B cell (primary cell): ENCODE measurements at regions not wholly inside any gene's neighbourhood (a gene's known extent, or its start where the extent isn't known, plus 50 kb on each side); places are given as distances from the start of the nearest gene placed in this dataset.

Experiments
- ATAC-seq: fragments of 200-7000 bp; cut with Tn5 transposase; one replicate; pipeline ENCODE4 v1.10.0; 2021; ENCODE audit warnings: low read depth, mild to moderate bottlenecking, moderate number of reproducible peaks, moderate library complexity
- CTCF ChIA-PET: fragments of 350-600 bp; sonication (Branson Sonifier 250); formaldehyde crosslinking; loops from one replicate; lab custom pipeline; 2021; ENCODE audit warnings: antibody characterized with exemption, inconsistent platforms; lab: Charles Lee
- POLR2A ChIA-PET: fragments of 350-600 bp; sonication (Branson Sonifier 250); formaldehyde crosslinking; loops from one replicate; lab custom pipeline; 2021; ENCODE audit warnings: antibody characterized with exemption; lab: Charles Lee
- DNase-seq: peaks from one replicate; pipeline ENCODE4 v3.0.0; 2013
- H2AFZ ChIP-seq: 2 replicates; pipeline ENCODE4 v1.6.1; 2012; ENCODE audit warnings: mild to moderate bottlenecking, low read depth, low read length; ENCODE audit not compliant: insufficient read depth, poor library complexity, severe bottlenecking
- H3K27ac ChIP-seq, 2 donors: 1 replicate in 1 of 2; 2 replicates in 1 of 2; pipeline ENCODE4 v1.5.1; 2012 to 2013; ENCODE audit warnings: low read length in 2 of 2, mild to moderate bottlenecking in 2 of 2, moderate library complexity in 1 of 2
- H3K27me3 ChIP-seq, 4 experiments: fragments of 200-600 bp in 1 of 4; sonication (generic) in 1 of 4; replicated peaks in 1 of 4; 1 replicate in 2 of 4; 2 replicates in 2 of 4; pipeline versions ENCODE4 v1.6.1 to v1.7.0; 2013 to 2016; ENCODE audit warnings: low read length in 3 of 4, mild to moderate bottlenecking in 2 of 4, mixed read lengths in 1 of 4, moderate library complexity in 1 of 4; ENCODE audit not compliant: insufficient read depth in 4 of 4, control insufficient read depth in 3 of 4; ENCODE audit errors: control extremely low read depth in 1 of 4
- H3K36me3 ChIP-seq, 2 experiments: replicated peaks in 1 of 2; 1 replicate in 1 of 2; 2 replicates in 1 of 2; pipeline versions ENCODE4 v1.6.1 to v1.7.1; 2013; ENCODE audit warnings: low read length in 1 of 2; ENCODE audit not compliant: insufficient read depth in 2 of 2, control insufficient read depth in 1 of 2; ENCODE audit errors: control extremely low read depth in 1 of 2, extremely low read depth in 1 of 2
- H3K4me1 ChIP-seq, 2 donors: fragments of 200-600 bp in 1 of 2; sonication (generic) in 1 of 2; 1 replicate in 1 of 2; 2 replicates in 1 of 2; pipeline versions ENCODE4 v1.5.1 to v1.6.1; 2013 to 2017; ENCODE audit warnings: low read length in 2 of 2; ENCODE audit not compliant: control insufficient read depth in 2 of 2, insufficient read depth in 2 of 2
- H3K4me2 ChIP-seq: replicated peaks from 2 replicates; pipeline ENCODE3; 2012; ENCODE audit warnings: mild to moderate bottlenecking, low read depth, low read length; ENCODE audit not compliant: poor library complexity, severe bottlenecking
- H3K4me3 ChIP-seq, 5 experiments: fragments of 200-600 bp in 1 of 5; sonication (generic) in 1 of 5; 1 replicate in 3 of 5; 2 replicates in 2 of 5; pipeline versions ENCODE4 v1.5.1 to v1.7.0; 2011 to 2016; ENCODE audit warnings: low read length in 4 of 5, mild to moderate bottlenecking in 4 of 5, low read depth in 2 of 5, control low read depth in 1 of 5, moderate library complexity in 1 of 5; ENCODE audit not compliant: insufficient read depth in 1 of 5; ENCODE audit errors: control extremely low read depth in 1 of 5, extremely low read depth in 1 of 5
- H3K79me2 ChIP-seq: fragments of 200-600 bp; sonication (generic); one replicate; pipeline ENCODE4 v1.6.0; 2016; ENCODE audit warnings: low read length; ENCODE audit not compliant: control insufficient read depth, insufficient read depth
- H3K9ac ChIP-seq: fragments of 200-600 bp; sonication (generic); 2 replicates; pipeline ENCODE4 v1.6.1; 2017; ENCODE audit warnings: mild to moderate bottlenecking, low read length, moderate library complexity
- H3K9me3 ChIP-seq, 3 donors: one replicate each; pipeline versions ENCODE4 v1.6.1 to v1.7.1; 2013; ENCODE audit warnings: low read length in 2 of 3; ENCODE audit not compliant: control insufficient read depth in 2 of 3, insufficient read depth in 1 of 3; ENCODE audit errors: control extremely low read depth in 1 of 3
- H4K20me1 ChIP-seq: 2 replicates; pipeline ENCODE4 v1.6.0; 2012; ENCODE audit warnings: mild to moderate bottlenecking, low read length; ENCODE audit not compliant: insufficient read depth, control insufficient read depth, poor library complexity, severe bottlenecking
- H3K27ac Mint-ChIP-seq: one replicate; pipeline ENCODE4 v1.8.0; 2021; ENCODE audit warnings: mixed read lengths
- H3K27me3 Mint-ChIP-seq: one replicate; pipeline ENCODE4 v1.8.0; 2021; ENCODE audit warnings: mixed read lengths
- H3K4me1 Mint-ChIP-seq: one replicate; pipeline ENCODE4 v1.8.0; 2021; ENCODE audit warnings: mixed read lengths
- H3K4me3 Mint-ChIP-seq: one replicate; pipeline ENCODE4 v1.8.0; 2021; ENCODE audit warnings: mixed read lengths
- H3K9me3 Mint-ChIP-seq: one replicate; pipeline ENCODE4 v1.8.0; 2022; ENCODE audit warnings: mixed read lengths; ENCODE audit not compliant: insufficient read depth
- EZH2 ChIP-seq: IDR thresholded peaks from 2 replicates; pipeline ENCODE4 v1.6.1; 2012; ENCODE audit warnings: borderline replicate concordance, low read depth, mild to moderate bottlenecking, moderate library complexity, low read length; ENCODE audit not compliant: insufficient read depth, poor library complexity, severe bottlenecking
- WGBS: methylation state at CpG from one replicate; pipeline ENCODE4 v1.1.5; 2013; ENCODE audit warnings: missing lambda C conversion rate; ENCODE audit not compliant: insufficient coverage; 5-methylcytosine and 5-hydroxymethylcytosine counted together
- intact Hi-C: fragments of 100-400 bp; cut with micrococcal nuclease; formaldehyde crosslinking; loops from one replicate; pipeline ENCODE4 v1.10.0; 2022
- TF ChIP-seq, protein P1 (sequence below): fragments of 200-600 bp; IDR thresholded peaks from one replicate; pipeline ENCODE4 v1.8.0; 2022; ENCODE audit warnings: antibody characterized with exemption, mild to moderate bottlenecking

DNA sequence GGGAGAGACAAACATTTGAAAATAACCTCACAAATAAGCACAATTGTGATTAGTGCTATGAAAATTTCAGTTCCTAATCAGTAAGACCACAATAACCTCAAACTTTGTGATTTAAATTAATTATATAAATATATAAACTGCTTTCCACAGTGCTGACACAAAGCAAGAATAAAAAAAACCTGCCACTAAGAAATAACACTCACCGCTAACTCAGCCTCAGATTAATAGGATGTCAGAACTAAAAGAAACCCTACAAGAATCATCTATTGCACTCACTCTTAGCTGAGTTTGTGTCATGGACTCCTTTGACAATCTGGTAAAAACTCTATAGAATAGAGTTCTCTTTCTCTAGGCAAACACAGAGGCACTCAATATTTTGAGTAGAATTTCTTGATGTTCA, 68.4 kb downstream of the SLC41A2 start:
- intact Hi-C loops = no loop called here
- no peaks in the 10 kb centered on the region for H3K27me3 Mint-ChIP-seq
- TF ChIP-seq, protein P1, sequence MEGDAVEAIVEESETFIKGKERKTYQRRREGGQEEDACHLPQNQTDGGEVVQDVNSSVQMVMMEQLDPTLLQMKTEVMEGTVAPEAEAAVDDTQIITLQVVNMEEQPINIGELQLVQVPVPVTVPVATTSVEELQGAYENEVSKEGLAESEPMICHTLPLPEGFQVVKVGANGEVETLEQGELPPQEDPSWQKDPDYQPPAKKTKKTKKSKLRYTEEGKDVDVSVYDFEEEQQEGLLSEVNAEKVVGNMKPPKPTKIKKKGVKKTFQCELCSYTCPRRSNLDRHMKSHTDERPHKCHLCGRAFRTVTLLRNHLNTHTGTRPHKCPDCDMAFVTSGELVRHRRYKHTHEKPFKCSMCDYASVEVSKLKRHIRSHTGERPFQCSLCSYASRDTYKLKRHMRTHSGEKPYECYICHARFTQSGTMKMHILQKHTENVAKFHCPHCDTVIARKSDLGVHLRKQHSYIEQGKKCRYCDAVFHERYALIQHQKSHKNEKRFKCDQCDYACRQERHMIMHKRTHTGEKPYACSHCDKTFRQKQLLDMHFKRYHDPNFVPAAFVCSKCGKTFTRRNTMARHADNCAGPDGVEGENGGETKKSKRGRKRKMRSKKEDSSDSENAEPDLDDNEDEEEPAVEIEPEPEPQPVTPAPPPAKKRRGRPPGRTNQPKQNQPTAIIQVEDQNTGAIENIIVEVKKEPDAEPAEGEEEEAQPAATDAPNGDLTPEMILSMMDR = no peak
- no peak for TF ChIP-seq EZH2
- Histone ChIP-seq H3K27ac (no peak overlapping the region), H2AFZ (no peak overlapping the region), H3K9me3 (no peaks in the 10 kb centered on the region), H3K4me3 (no peak overlapping the region), H3K9ac (no peak overlapping the region), H3K27me3 (no peaks in the 10 kb centered on the region), H3K4me1 (no peaks in the 10 kb centered on the region), H3K36me3 (no peaks in the 10 kb centered on the region), H3K79me2 (no peaks in the 10 kb centered on the region), H4K20me1 (no peaks in the 10 kb centered on the region), H3K4me2 (no peak overlapping the region)
- WGBS = no CpG with 5 or more reads among the region's 1 CpG
- peaks cover 11% of the 10 kb centered on the region for H3K4me1 Mint-ChIP-seq
- POLR2A ChIA-PET = no interaction called here
- no peak for ATAC-seq
- no peak overlapping the region for H3K27ac Mint-ChIP-seq
- no peaks in the 10 kb centered on the region for H3K9me3 Mint-ChIP-seq
- DNase-seq = no peak
- CTCF ChIA-PET = interaction anchor here (1.6 kb wide), 1 partner anchor 508 kb away, joined by 5 read pairs; no protein-coding TSS in a partner anchor
- H3K4me3 Mint-ChIP-seq = no peak overlapping the region

DNA sequence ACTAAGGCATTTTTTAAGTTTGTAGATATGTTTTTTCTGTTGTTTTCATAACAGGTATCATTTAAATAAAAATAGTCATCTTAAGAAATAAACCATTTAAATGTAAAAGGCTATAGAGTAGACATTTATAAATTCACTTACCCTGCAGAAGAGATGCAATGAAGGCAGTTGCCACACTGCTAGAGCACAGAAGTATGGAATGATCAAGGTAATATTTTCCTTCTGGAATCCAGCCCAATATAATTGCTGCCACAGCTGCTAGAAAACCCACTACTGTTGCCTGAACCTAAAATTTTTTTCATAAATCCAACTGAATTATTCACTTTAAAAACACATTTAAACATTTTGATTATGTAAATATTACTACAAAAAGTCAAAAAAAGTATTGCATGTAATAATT, 69.2 kb downstream of the SLC41A2 start:
- no peak overlapping the region for H3K9ac ChIP-seq
- no peaks in the 10 kb centered on the region for H3K36me3 ChIP-seq
- intact Hi-C loops = no loop called here
- POLR2A ChIA-PET = no interaction called here
- H3K4me3 Mint-ChIP-seq = no peak overlapping the region
- H3K4me1 ChIP-seq = no peaks in the 10 kb centered on the region
- H3K4me3 ChIP-seq = no peak overlapping the region
- DNase-seq (no peak), ATAC-seq (no peak)
- H3K79me2 ChIP-seq = no peaks in the 10 kb centered on the region
- H3K27me3 ChIP-seq = no peaks in the 10 kb centered on the region
- peaks cover 0 to 4% (median 0%) of the 10 kb centered on the region in 3 donors for H3K9me3 ChIP-seq
- H3K4me1 Mint-ChIP-seq = peaks cover 11% of the 10 kb centered on the region
- H3K9me3 Mint-ChIP-seq = no peaks in the 10 kb centered on the region
- H3K27me3 Mint-ChIP-seq = no peaks in the 10 kb centered on the region
- H2AFZ ChIP-seq = no peak overlapping the region
- no peak overlapping the region for H3K4me2 ChIP-seq
- no peak overlapping the region for H3K27ac Mint-ChIP-seq
- no peak for TF ChIP-seq EZH2
- TF ChIP-seq, protein P1 = no peak
- CTCF ChIA-PET = interaction anchor here (2.3 kb wide), 1 partner anchor 507 kb away, joined by 11 read pairs; no protein-coding TSS in a partner anchor
- H4K20me1 ChIP-seq = no peaks in the 10 kb centered on the region
- no peak overlapping the region for H3K27ac ChIP-seq
